ENCODE measurements at regions not wholly inside any gene's neighbourhood (a gene's known extent, or its start where the extent isn't known, plus 50 kb on each side); places are given as distances from the start of the nearest gene placed in this dataset.

- TF ChIP-seq CTCF (IDR thresholded peaks at IDR 0.05; ENCODE audit: low read depth, low read length, poor library complexity, severe bottlenecking) (no peak), EZH2phosphoT487 (IDR thresholded peaks at IDR 0.05; ENCODE audit: borderline replicate concordance, low read length) (no peak)
Measured at GRCh38 chr3:163474766-163475165, 1603.5 kb downstream of the SI start.

Measured in DOHH2 (cell line).